HG02981 (cell line): ENCODE measurements at regions not wholly inside any gene's neighbourhood (a gene's known extent, or its start where the extent isn't known, plus 50 kb on each side); places are given as distances from the start of the nearest gene placed in this dataset.
"Not testable (repeated sequence)": the region's sequence is repeated elsewhere in the genome, so short reads cannot be mapped to it uniquely, and the experiment has no call there.

Source experiments
- ATAC-seq: cut with Tn5 transposase; IDR thresholded peaks from one replicate; pipeline ENCODE4 v1.9.1; 2021; ENCODE audit warnings: mild to moderate bottlenecking, moderate library complexity; ENCODE audit not compliant: unreplicated experiment

GRCh38 chr21:23574932-23575331 is 2032.3 kb downstream of the MRPL39 start:
- no peak for ATAC-seq

GRCh38 chr21:23548924-23549323 is 2058.4 kb downstream of the MRPL39 start:
- ATAC-seq: not testable (repeated sequence)

- no peak for ATAC-seq
These were observed 2063.9 kb downstream of the MRPL39 start for GRCh38 chr21:23543333-23543732.

- ATAC-seq: no peak
These were observed 2065.2 kb downstream of the MRPL39 start for GRCh38 chr21:23542097-23542496.

GRCh38 chr21:23541571-23541970 is 2065.7 kb downstream of the MRPL39 start:
- ATAC-seq: no peak

GRCh38 chr21:23534850-23535249 is 2072.4 kb downstream of the MRPL39 start:
- no peak for ATAC-seq

GRCh38 chr21:23531444-23531843 is 2075.8 kb downstream of the MRPL39 start:
- ATAC-seq: no peak

GRCh38 chr21:23524685-23525084 is 2082.6 kb downstream of the MRPL39 start:
- no peak for ATAC-seq

- no peak for ATAC-seq
These were observed 2084.5 kb downstream of the MRPL39 start for GRCh38 chr21:23522751-23523150.

GRCh38 chr21:23507501-23507900 is 2099.8 kb downstream of the MRPL39 start:
- no peak for ATAC-seq

- ATAC-seq: peak; percentile 97
These were observed 2110.6 kb downstream of the MRPL39 start for GRCh38 chr21:23496729-23497128.

GRCh38 chr21:23488245-23488644 is 2119.0 kb downstream of the MRPL39 start:
- ATAC-seq: no peak

- ATAC-seq: no peak
These were observed 2126.6 kb downstream of the MRPL39 start for GRCh38 chr21:23480591-23481270.

- ATAC-seq: no peak
These were observed 2128.9 kb downstream of the MRPL39 start for GRCh38 chr21:23478381-23478780.

GRCh38 chr21:23475281-23476219 is 2131.7 kb downstream of the MRPL39 start:
- ATAC-seq: no peak

- ATAC-seq: peak; percentile 95
These were observed 2135.4 kb downstream of the MRPL39 start for GRCh38 chr21:23471877-23472276.

GRCh38 chr21:23463365-23463764 is 2143.9 kb downstream of the MRPL39 start:
- ATAC-seq: no peak

GRCh38 chr21:23455676-23456075 is 2151.6 kb downstream of the MRPL39 start:
- ATAC-seq: peak; percentile 80

GRCh38 chr21:23452384-23453083 is 2154.7 kb downstream of the MRPL39 start:
- ATAC-seq: peak; percentile 63

- ATAC-seq: no peak
These were observed 2162.0 kb downstream of the MRPL39 start for GRCh38 chr21:23445307-23445706.

- ATAC-seq: no peak
These were observed 2169.2 kb downstream of the MRPL39 start for GRCh38 chr21:23438081-23438480.
